Vagina (tissue), 2 donors: ENCODE measurements at regions not wholly inside any gene's neighbourhood (a gene's known extent, or its start where the extent isn't known, plus 50 kb on each side); places are given as distances from the start of the nearest gene placed in this dataset.

ENCODE experiments used
- DNase-seq, 2 donors: peaks; one replicate each; pipeline ENCODE4 v3.0.0-alpha.2; 2017; ENCODE audit errors: extremely low spot score in 2 of 2
- H3K27ac ChIP-seq: fragments of 200-600 bp; sonication (generic); one replicate; pipeline ENCODE4 v1.5.1; 2019
- H3K27me3 ChIP-seq: fragments of 200-600 bp; sonication (generic); one replicate; pipeline ENCODE4 v1.5.1; 2019
- H3K36me3 ChIP-seq, 2 donors: fragments of 200-600 bp; sonication (generic); one replicate each; pipeline ENCODE4 v1.5.1; 2017 to 2019
- H3K4me1 ChIP-seq: fragments of 200-600 bp; sonication (generic); one replicate; pipeline ENCODE4 v1.5.1; 2019
- H3K4me3 ChIP-seq, 2 donors: fragments of 200-600 bp; sonication (generic); 1 replicate in 1 of 2; 2 replicates in 1 of 2; pipeline ENCODE4 v1.5.1; 2016 to 2019
- H3K9me3 ChIP-seq: fragments of 200-600 bp; sonication (generic); one replicate; pipeline ENCODE4 v1.5.1; 2019
- CTCF ChIP-seq, 3 experiments: fragments of 450-650 bp in 2 of 3; fragments of 200-600 bp in 1 of 3; sonication (generic) in 1 of 3; IDR thresholded peaks; one replicate each; pipeline ENCODE4 v1.5.1; 2017 to 2019; ENCODE audit warnings: antibody characterized with exemption in 3 of 3, mild to moderate bottlenecking in 2 of 3, moderate library complexity in 2 of 3
- POLR2A ChIP-seq, 2 donors: fragments of 450-650 bp; IDR thresholded peaks; one replicate each; pipeline ENCODE4 v1.6.1; 2017; ENCODE audit warnings: antibody characterized with exemption in 2 of 2, mild to moderate bottlenecking in 2 of 2, moderate library complexity in 2 of 2
- POLR2AphosphoS5 ChIP-seq, 2 donors: sonication (generic); formaldehyde crosslinking; IDR thresholded peaks; one replicate each; pipeline ENCODE4 v1.9.0; 2017; ENCODE audit warnings: antibody characterized with exemption in 2 of 2, mild to moderate bottlenecking in 2 of 2, low read depth in 1 of 2; ENCODE audit not compliant: insufficient read depth in 1 of 2
- intact Hi-C: fragments of 100-400 bp; cut with DNase I; formaldehyde crosslinking; loops from one replicate; pipeline ENCODE4 v1.15.1; 2023

DNA sequence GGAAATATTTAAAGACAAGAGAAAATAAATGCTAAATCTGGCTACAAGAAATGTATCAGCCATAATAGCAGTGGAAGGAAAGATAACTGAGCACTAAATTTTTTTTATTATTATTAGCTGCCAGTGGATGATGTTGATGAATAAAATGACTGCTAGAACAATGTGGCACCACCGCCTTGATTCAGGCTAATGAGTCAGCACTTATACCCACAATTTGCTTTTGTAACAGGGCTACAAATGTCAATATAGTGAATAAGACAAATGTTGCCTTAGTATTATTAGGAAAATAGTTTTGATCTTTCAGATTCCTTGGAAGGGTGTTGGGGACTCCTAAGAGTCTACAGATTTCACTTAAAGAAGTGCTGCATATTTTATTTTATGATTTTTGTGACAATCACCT, 555.2 kb upstream of the GRAMD2B start:
- no peaks in the 10 kb centered on the region for H3K9me3 ChIP-seq
- H3K4me1 ChIP-seq, result no peaks in the 10 kb centered on the region
- H3K36me3 ChIP-seq, result no peaks in the 10 kb centered on the region
- no peak overlapping the region for H3K4me3 ChIP-seq
- TF ChIP-seq CTCF (IDR thresholded peaks at IDR 0.05) (no peak), POLR2AphosphoS5 (IDR thresholded peaks at IDR 0.05; ENCODE audit: insufficient read depth in 1 of 2, low read depth in 1 of 2) (no peak), POLR2A (IDR thresholded peaks at IDR 0.05) (no peak)
- H3K27ac ChIP-seq, result no peak overlapping the region
- intact Hi-C loops, result no loop called here
- DNase-seq, result no peak
- no peaks in the 10 kb centered on the region for H3K27me3 ChIP-seq

- H3K27ac ChIP-seq, result no peak overlapping the region
- no peak for DNase-seq
- no peaks in the 10 kb centered on the region for H3K27me3 ChIP-seq
- intact Hi-C loops, result no loop called here
- no peak for TF ChIP-seq POLR2A (IDR thresholded peaks at IDR 0.05)
- TF ChIP-seq CTCF (IDR thresholded peaks at IDR 0.05), result no peak
- no peak for TF ChIP-seq POLR2AphosphoS5 (IDR thresholded peaks at IDR 0.05; ENCODE audit: insufficient read depth in 1 of 2, low read depth in 1 of 2)
- no peaks in the 10 kb centered on the region for H3K36me3 ChIP-seq
- H3K9me3 ChIP-seq, result no peaks in the 10 kb centered on the region
- no peak overlapping the region for H3K4me3 ChIP-seq
- H3K4me1 ChIP-seq, result no peaks in the 10 kb centered on the region
Observed at GRCh38 chr5:125870256-125870655, 553.0 kb upstream of the GRAMD2B start.

DNA sequence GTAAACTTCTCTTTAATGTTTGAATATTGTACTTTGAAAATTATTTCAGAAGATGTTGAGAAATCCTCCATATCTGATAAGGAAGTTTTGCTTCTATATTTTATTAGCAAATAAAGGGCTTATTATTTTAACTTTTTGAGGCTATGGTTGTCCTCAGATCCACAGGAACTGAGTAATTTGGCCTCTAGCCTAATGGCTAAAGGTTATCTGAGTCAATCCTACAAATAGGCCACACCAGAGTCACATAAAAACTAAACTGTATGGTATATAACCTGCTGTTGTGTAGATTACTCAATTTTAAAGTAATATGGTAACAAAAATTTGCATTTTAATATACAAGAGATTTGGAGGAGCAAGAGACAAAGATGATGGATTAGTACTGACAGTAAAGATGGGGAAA, 549.2 kb upstream of the GRAMD2B start:
- no peak for TF ChIP-seq POLR2AphosphoS5 (IDR thresholded peaks at IDR 0.05; ENCODE audit: insufficient read depth in 1 of 2, low read depth in 1 of 2)
- no peak for TF ChIP-seq CTCF (IDR thresholded peaks at IDR 0.05)
- TF ChIP-seq POLR2A (IDR thresholded peaks at IDR 0.05), result no peak
- Histone ChIP-seq H3K9me3 (no peaks in the 10 kb centered on the region), H3K4me1 (no peaks in the 10 kb centered on the region), H3K36me3 (no peaks in the 10 kb centered on the region), H3K27ac (no peak overlapping the region), H3K4me3 (no peak overlapping the region), H3K27me3 (no peaks in the 10 kb centered on the region)
- DNase-seq, result no peak
- intact Hi-C loops, result no loop called here

DNA sequence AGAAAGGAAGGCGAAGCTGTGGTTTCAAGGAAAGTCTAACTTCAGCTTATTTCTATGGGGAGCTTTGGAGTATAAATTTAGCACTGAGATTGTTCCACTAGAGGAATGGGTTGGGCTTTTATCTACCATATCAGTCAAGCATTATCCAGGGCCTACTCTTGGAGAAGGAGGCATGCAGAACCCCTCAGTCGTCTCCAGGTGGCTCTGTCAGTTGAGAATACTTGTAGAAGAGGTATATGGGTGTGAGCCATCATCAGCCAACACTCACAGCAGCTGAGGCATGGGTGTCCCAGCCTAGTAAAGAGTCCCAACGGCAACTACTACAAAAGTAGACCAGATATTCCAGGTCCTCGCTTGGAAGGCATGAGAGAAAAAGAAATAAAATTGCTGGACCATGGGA, 548.5 kb upstream of the GRAMD2B start:
- H3K4me1 ChIP-seq, result no peaks in the 10 kb centered on the region
- no peak overlapping the region for H3K4me3 ChIP-seq
- H3K9me3 ChIP-seq, result no peaks in the 10 kb centered on the region
- no peaks in the 10 kb centered on the region for H3K27me3 ChIP-seq
- no peaks in the 10 kb centered on the region for H3K36me3 ChIP-seq
- no peak for TF ChIP-seq POLR2AphosphoS5 (IDR thresholded peaks at IDR 0.05; ENCODE audit: insufficient read depth in 1 of 2, low read depth in 1 of 2)
- TF ChIP-seq POLR2A (IDR thresholded peaks at IDR 0.05), result no peak
- no peak for TF ChIP-seq CTCF (IDR thresholded peaks at IDR 0.05)
- H3K27ac ChIP-seq, result no peak overlapping the region
- intact Hi-C loops, result no loop called here
- no peak for DNase-seq

DNA sequence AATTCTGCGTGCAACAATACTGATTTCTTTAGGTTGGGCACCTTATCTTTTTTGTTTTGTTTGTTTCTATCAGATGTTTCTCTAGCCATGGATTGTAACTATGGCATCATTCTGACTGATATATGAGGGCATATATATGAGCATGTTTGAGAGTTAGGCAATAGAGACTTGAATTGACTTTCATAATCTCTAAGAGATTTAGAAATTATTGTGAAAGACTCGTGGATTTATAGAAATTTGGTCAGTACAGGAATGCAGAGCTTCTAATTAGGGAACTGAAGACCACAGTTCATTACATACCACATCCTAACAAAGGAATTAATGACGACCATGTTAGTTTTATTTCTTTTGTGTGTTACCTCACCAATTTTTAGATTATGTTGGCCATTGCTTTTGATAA, 546.0 kb upstream of the GRAMD2B start:
- Histone ChIP-seq H3K4me3 (no peak overlapping the region), H3K9me3 (no peaks in the 10 kb centered on the region), H3K27ac (no peak overlapping the region), H3K36me3 (no peaks in the 10 kb centered on the region), H3K27me3 (no peaks in the 10 kb centered on the region), H3K4me1 (no peaks in the 10 kb centered on the region)
- TF ChIP-seq CTCF (IDR thresholded peaks at IDR 0.05), result no peak
- TF ChIP-seq POLR2AphosphoS5 (IDR thresholded peaks at IDR 0.05; ENCODE audit: insufficient read depth in 1 of 2, low read depth in 1 of 2), result no peak
- TF ChIP-seq POLR2A (IDR thresholded peaks at IDR 0.05), result no peak
- intact Hi-C loops, result no loop called here
- no peak for DNase-seq
